ENCODE measurements at regions not wholly inside any gene's neighbourhood (a gene's known extent, or its start where the extent isn't known, plus 50 kb on each side); places are given as distances from the start of the nearest gene placed in this dataset.

- intact Hi-C loops (cut with DNase I) = no loop called here
- ATAC-seq (no peak), DNase-seq (no peak)
Observed at GRCh38 chr1:51025374-51025773, 55.3 kb downstream of the CDKN2C start.

DNA sequence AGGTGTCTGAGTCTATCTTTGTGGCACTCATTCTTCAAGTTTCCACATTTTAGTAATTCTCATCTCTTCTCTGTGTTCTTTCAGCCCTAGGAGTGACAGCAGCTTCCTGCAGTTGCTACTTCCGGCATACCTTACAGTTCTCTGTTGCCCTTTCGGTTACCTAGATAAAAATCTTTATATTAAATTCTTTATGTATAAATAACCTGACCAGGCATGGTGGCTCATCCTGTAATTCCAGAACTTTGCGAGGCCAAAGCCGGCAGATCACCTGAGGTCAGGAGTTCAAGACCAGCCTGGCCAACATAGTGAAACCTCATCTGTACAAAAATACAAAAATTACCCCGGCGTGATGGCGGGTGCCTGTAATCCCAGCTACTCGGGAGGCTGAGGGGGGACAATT, 62.9 kb downstream of the CDKN2C start:
- ATAC-seq (no peak), DNase-seq (no peak)
- intact Hi-C loops (cut with DNase I) = no loop called here

- DNase-seq (no peak), ATAC-seq (no peak)
- intact Hi-C loops (cut with DNase I) = loop anchor here in 1 of 2 donors (10.0 kb wide), 1 partner anchor 119 kb away; no protein-coding TSS in a partner anchor
Observed at GRCh38 chr1:51044199-51044598, 57.8 kb upstream of the C1orf185 start.

DNA sequence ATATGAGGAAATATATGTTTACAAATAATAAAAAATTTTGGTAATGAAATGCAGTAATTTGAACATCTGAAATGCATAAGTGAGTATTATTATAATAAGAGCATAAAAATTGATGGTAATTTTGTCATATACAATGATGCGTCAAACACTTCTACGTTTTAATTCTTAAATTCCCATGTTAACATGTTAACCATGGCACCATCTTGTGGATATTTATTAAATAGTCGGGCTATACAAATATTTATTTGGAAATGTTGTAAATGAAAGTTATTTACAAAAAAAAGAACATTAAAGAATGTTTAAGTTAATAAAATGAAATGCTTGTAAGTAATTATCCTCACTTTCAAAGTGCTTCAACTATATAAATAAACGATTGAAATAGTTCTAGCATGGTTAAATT, 57.2 kb upstream of the C1orf185 start:
- intact Hi-C loops (cut with DNase I) = loop anchor here in 1 of 2 donors (10.0 kb wide), 1 partner anchor 120 kb away; no protein-coding TSS in a partner anchor
- no peak for ATAC-seq

GRCh38 chr1:51048021-51048420, 54.0 kb upstream of the C1orf185 start:
- DNase-seq = no peak
- ATAC-seq = no peak
- intact Hi-C loops (cut with DNase I) = loop anchor here in 1 of 2 donors (2.0 to 10.0 kb wide), 2 partner anchors 123 to 273 kb away; no protein-coding TSS in a partner anchor

More for the DNA sequence above, 57.2 kb upstream of the C1orf185 start:
- no peak for DNase-seq

GRCh38 chr1:51048670-51049069, 53.4 kb upstream of the C1orf185 start:
- DNase-seq (no peak), ATAC-seq (no peak)
- intact Hi-C loops (cut with DNase I) = loop anchor here in 1 of 2 donors (2.0 to 10.0 kb wide), 2 partner anchors 124 to 274 kb away; no protein-coding TSS in a partner anchor
